Occipital lobe (tissue), 1 donor: ENCODE measurements at regions not wholly inside any gene's neighbourhood (a gene's known extent, or its start where the extent isn't known, plus 50 kb on each side); places are given as distances from the start of the nearest gene placed in this dataset.

Source experiments
- DNase-seq: peaks from one replicate; lab custom pipeline; 2025; lab: John Stamatoyannopoulos, UW

DNA sequence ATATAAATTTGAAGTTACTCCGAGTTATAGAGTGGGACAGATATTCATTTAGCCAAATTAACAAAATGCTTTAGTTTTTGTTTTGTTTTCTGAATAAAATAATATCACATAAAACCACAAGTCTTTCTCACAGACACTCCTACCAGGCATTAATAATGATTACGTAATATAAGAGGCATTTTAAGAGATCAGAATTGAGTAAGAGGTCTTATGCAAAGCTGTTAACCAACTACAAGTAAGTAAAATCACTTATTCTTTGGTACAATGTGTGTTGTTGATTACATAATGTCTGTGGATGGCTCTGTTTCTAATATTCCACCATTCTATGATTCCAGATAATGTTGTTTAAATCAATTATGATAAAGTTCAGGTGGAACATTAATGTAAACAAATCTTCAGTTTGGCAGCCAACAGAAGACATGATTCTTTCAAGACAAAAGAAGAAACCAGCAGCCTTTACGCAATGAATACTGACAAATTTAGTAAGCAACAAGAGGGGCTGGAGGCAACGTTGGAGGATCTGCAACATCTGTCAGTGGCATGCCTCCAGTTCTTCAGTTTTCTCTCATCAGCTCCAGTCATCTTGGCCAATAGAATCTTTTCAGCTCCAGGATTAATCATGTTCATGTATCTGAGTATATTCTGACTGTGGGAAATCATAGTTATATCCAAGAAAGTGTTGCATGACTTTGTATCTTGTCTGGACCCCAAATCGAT lies 403.8 kb downstream of the SLITRK5 start:
- DNase-seq, result no peak

DNA sequence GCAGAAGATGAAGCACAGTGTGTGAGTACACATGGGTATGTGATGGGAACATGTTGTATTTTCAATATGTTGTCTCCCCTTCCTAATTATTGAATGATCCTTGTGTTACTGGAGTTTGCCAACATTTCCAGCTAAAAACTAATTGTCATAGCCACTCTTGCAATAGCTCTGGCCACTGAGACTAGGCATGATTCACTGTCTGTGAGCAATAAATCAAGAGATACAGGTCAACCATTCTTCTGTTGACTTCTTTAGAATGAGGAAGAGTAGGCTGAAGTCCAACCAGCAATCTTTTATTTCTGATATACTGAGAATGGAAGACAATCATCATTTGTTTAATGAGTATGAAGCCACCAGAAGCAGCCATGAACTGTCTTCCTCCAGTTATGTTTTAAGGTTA lies 413.9 kb downstream of the SLITRK5 start:
- DNase-seq, result no peak

DNA sequence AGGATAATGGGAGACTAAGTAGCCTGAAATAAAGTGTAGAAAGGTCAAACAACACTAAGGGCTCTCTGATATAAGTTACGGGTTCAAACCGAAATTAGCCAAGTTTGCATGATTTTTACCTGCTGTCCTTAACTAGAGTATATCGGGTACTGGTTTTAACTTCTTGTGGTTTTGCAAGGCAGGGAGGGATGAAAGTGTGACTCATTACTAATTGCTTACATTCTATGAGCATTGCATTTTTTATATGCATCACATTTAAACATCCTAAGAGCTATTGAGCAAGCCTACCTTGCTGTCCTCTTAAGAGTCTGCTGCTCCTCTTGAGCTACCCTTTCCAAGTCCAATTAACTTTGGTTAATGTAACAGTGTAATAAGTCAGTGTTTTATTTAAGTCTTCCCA lies 415.4 kb downstream of the SLITRK5 start:
- no peak for DNase-seq

DNA sequence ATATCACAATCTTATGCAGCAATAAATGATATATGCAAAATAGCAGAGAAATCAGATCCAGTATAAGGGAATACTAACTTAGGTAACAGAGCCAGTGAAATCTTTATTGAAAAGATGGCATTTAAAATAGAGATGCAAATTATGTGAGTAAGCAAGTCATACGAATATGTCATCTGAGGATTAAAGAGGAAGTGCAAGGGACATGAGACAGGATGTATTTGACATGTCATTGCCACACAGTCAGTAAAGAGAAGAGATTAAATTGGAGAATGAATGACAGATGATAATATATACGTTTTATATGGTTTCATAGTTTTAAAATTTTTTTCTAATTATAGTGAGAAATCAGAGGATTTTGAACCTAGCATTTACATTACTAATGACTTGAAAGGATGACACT lies 426.4 kb downstream of the SLITRK5 start:
- DNase-seq, result no peak

DNA sequence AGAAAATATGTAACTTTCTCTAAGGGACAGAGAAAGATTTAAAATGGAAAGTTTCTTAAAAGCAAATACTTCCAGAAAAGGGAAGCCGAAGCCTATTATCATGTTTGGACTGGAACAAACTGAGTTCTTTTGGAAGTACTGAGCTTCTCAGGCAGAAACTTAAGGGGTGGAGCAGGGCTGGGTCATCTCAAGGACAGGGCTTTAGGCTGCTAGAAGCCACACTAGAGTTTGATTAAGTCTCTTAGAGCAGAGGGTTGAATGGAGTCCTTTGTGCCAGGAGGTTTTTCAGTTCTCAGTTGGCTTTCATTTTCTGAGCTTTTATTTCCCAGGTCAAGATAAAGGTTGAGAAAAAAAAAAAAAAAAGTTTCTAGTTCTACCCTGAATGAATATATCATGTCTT lies 432.7 kb downstream of the SLITRK5 start:
- DNase-seq, result no peak

DNA sequence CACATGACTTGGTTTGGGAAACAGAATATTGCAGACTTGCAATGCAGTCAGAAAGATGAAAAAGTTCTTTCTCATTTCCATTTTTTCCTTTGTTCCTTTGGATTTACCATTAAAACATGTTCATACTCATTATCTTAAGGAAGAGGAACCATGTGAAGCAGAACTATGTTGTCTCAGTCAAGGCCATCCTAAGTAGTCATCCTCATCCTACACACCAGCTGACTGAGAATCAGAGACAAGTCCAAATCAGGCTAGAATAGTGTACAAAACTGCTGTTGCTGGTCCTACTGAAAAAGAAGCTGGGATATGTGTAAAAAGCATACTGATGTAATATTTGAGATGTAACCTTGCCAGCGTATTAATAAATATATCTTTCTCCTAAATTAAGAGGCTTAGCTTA lies 433.4 kb downstream of the SLITRK5 start:
- no peak for DNase-seq

DNA sequence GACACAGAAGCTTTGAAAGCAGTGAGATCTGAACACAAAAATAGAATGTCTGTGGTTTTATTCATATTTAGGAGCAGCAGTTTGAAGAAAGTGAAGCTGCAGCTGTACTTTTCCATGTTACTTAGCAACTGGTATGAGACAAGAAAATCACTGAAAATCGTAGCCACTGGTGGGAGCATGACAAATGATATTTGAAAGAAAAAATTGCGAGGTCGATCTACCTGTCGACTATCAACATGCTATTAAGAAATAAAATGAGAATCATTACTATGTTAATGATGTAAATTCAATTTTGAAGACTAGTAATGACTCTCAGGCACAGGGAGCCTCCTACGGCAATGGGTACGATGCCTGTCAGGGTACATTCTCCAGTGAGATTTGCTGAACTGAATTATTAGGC lies 436.4 kb downstream of the SLITRK5 start:
- no peak for DNase-seq

DNA sequence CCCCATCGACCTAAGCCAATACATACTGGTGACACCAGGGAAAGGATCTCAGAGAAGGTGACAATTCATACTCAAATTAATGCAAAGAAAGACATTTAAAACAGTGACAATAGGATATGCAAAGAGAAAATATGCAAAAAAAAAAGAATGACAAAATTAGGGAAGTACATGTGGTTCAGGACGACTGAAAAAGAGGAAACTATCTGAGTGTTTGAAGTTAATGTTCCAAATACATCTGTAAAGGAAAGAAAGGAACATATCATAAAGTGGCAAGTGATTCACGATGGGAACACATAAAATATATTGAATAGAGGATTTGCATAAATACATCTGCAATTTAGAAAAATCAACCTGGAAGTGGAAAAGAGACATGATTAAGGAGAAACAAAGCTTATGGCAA lies 441.4 kb downstream of the SLITRK5 start:
- no peak for DNase-seq

DNA sequence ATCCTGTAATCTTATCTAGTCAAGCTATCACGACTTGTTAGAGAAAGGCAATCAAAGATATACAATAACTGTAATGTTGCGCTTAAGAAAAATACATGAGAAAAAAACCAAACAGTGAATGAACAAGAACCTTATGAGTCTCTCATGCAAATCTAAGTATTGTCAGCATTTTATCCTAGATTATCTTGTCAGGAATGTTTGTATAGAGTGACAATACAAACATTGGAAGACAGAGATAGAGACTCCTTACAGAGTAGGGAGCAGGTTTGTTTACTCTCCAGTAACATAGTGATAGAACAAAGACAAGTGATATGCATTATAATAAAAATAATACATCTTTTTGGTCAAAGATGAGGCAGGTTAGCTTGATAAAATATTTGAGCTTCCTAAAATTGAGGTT lies 444.8 kb downstream of the SLITRK5 start:
- no peak for DNase-seq

DNA sequence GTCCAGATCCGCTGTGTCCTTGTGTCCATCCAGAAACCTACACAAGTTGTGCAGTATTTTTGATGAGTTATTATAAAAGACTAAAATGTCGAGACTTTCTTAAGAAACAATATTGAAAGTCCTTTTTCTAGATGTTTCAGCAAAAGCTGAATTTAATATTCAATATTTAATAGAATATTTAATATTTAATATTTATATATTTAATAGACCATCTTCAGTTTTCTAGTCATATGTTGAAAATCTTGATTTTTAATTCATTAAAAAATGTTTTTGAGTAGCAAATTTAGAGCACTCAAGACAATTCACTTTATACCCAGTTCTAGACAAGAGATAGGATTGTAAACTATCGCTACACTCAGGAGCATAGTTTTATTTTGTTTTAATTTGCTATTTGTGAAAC lies 447.8 kb downstream of the SLITRK5 start:
- DNase-seq, result no peak

DNA sequence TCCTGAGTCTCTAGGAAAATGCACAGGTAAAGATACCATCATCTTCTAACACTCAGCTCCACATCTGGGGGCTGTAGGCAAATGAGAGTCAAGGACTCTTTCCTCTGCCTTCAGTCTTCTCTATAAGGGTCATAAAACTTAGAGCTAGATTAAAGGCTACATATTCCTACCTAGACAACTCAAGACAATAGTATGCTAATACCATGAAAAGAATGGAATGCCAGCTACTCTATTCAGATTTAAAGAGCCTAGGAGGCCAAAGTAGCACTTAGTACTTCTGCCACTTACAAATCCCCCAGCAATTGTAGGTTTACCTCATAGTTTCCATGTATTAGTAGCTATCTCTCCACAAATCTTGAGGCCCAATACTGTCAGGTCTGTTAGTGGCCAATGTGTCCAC lies 453.0 kb downstream of the SLITRK5 start:
- no peak for DNase-seq

DNA sequence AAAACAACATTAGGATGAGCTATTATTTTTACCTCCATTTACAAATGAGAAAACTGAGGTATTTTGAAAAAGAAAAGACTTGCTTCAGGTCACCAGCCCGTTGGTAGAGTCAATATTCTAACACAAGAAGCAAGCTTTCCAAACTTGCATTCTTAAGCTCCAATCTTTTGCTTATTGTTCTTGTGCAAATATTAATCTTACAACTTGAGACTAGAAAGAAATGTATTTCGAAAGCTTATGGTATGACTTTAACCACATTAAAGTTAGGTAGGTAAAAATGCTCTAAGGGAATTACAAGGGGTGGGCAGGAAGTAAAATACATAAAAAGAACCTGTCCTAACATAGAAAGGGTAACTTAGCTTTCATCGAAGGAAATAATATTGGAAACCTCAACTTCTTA lies 453.9 kb downstream of the SLITRK5 start:
- DNase-seq, result no peak

DNA sequence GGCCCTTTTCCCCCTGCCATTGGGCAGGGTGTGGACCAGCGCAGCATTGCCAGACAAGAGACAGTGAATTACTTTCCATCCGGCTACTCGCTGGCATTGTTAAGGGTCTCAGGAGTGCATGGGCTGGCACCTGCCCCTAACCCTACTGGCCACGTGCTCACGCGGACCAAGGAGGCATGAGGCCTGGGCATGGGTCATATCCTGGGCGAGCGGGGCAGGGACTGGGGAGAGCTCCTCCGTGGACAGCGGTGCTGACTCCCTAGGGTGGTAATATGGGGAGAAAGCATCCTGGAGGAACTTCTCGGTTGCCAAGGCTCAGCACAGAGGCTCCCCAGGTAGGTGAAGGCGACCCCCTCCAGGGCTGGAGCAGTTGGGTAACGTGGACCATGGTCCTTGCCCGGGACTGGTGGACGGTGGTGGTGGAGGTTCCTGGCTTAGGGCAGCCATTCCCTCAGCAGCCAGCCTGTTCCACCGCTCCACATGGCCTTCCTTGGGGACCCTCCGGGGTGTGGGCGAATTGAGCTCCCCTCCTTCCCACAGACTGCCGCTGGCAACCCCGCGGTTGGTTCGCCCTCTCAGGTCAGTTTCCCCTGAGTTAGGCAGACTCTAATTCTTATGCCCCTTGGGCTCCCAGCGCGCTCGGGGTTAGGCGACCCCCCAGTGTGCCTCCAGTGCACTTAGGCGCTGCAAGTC lies 465.1 kb downstream of the SLITRK5 start:
- no peak for DNase-seq

DNA sequence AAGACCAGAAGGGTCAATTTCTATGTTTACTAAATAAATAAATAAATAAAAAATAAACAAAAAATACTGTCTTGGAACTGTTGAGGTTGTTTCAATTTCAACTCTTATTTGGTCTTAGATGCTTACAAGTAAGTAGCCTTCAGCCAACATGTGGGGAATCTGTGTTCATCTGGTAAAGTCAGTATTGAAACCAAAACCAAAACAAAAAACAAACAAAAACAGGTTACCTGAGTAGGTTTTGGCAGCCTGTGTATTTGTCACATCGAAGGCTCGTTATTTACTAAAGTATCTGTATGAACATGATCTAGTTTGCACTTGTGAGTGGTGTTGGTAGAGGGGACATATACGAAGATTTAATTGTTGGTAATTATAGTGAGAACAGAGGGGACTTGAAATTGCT lies 471.5 kb downstream of the SLITRK5 start:
- no peak for DNase-seq

DNA sequence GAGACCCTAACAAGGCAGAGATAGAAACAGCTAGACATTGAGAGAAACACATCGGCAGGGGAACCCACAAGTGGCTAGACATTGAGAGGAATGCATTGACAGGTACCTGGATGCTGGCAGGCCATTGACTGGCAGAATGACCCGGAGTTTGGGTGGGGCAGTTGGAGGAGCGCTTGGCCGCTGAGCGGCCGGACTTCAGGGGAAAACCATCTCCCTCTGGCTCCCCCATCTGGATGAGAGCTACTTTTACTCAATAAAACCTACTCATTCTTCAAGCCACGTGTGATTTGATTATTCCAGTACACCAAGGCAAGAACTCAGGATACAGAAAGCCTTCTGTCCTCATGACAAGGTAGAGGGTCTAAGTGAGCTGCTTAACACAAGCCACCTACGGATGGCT lies 473.4 kb downstream of the SLITRK5 start:
- DNase-seq, result no peak

DNA sequence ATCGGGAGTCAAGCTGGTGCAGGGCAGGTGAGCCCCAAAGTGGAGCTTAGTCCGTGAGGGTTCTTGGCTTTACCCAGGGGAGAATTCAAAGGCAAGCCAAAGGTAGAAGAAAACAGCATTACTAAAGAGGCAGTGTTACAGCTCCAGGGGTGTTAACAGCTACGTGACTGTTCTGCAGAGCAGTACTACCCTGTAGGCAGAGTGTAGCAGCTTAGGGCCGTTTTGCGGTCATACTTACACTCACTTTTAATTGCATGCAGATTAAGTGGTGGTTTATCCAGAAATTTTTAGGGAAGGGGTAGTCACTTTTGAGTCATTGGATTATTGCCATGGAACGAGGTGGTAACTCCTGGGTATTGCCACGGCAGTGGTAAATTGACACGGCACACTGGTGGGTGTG lies 482.2 kb downstream of the SLITRK5 start:
- no peak for DNase-seq

DNA sequence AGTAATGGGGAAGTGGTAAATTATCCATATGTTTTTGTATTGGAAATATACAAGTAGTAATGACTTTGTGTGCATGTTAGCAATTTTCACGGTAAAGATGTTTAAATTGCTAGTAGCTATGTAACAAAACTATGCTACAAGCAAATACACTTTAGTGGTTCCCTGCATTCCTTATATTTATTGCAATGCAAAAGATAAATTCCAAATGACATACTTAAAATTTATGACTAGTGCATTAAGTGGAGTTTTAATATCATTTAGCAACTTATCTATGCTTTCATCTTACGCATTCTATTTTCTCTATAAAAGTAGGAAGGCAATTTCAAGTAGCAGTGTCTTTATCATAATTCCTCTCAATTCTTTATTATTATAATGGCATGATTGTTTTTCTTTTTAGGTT lies 482.8 kb downstream of the SLITRK5 start:
- DNase-seq, result no peak

DNA sequence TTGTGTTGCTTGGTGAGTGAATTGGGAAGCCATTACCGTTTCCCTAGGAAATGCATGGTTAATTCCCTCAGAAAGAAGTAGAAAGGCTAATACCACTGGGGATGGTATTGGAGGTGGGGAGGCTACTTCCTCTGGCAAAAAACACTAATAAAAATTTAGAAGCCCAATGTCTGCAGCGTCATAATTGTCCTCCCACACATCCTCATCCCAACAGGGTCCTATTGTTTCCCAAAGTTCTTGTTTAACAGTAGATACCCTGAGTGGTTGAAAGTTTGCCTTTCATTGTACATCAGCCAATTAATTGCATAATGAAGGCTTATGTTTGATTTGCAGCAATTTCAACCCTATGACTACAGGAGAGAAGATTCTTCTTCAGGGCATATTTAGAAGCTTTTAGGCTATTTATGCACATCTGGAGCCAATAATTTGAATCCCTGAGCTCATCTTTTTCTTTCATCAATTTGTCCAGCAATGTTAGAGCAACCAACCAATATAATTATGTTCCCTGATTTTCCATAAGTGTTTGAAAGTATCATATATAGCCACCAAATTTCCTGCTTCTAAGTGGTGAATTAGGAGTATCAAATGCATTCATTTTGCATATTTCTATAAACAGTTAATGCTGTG lies 491.0 kb downstream of the SLITRK5 start:
- DNase-seq, result no peak

DNA sequence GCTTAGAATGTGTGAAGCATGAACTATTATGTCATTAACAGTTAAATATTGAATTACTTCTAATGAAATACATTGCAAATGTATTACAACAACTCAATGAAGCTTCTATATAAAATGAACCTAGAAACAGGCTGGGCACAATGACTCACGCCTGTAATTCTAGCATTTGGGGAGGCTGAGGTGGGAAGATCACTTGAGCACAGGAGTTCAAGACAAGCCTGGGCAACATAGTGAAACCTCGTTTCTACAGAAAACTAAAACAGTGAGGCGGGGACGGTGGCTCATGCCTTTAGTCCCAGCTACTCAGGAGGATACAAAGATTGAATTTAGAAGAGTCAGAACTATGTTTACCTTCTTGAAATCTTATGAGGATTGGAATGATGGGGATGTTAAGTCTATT lies 505.1 kb downstream of the SLITRK5 start:
- DNase-seq, result no peak

DNA sequence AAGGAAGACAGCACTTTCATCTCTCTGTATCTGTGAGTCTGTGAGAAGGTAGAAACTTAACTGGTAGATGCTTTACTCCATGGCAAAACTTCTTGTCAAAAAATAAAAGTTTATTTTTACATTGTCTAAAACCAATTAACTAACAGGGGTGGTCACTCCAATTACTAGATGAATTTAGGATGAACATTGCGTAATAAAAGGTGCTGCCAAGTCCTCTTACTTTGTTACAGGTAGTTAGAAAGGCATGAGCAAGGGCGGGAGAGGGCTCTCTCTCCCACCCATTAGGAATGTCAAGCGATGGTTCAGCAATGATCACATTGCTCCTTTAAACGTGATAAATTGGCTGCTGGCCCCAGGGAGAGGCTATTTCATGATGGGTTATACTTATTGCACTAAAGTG lies 512.3 kb downstream of the SLITRK5 start:
- no peak for DNase-seq

DNA sequence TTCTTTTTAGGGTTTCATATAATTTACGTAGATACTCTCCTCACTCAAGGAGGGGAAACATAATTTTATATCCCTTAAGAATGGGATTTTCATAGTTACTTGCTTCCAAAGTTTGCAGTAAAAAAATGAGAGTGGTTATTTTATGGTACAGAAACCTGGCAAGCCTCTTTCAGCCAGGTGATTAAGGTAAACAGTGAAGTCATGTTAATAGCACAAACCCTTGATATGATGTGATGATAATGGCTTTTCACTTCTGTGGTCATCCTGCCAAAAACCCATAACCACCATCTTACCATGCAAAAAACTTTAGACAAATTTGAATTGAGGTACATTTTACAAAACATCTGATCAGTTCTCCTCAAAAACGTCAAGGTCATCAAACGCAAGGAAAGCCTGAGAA lies 517.8 kb downstream of the SLITRK5 start:
- DNase-seq, result no peak

DNA sequence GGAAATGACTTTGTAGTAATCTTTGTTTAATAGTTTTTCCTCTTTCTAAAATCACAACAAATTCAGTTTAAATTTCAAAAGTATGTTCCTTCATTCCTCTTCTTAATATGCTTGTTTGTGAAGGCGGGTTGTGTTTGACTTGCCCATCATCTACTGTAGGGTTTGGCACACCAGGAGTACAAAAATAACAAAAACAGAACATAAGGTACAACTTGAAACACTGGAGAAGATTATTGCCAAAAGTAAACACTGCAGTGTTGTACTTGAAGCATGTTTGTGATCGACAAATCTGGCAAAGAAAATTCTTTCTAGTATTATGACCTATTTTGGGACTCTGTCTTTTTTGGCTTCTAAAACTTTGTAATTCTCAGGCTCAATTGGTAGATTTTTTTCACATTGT lies 518.6 kb downstream of the SLITRK5 start:
- DNase-seq, result no peak

DNA sequence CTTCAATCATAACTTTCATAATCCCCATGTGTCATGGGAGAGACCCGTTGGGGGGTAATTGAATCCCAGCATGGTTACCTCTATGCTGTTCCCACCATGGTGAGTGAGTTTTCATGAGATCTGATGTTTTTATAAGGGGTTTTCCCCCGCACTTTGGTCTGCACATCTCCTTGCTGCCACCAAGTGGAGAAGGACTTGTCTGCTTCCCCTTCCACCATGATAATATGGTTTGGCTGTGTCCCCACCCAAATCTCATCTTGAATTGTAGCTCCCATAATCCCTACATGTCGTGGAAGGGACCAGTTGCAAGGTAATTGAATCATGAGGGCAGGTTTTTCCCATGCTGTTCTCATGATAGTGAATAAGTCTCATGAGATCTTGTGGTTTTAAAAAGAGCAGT lies 524.9 kb downstream of the SLITRK5 start:
- DNase-seq, result no peak
